Thyroid gland (tissue), 4 donors: ENCODE measurements at regions not wholly inside any gene's neighbourhood (a gene's known extent, or its start where the extent isn't known, plus 50 kb on each side); places are given as distances from the start of the nearest gene placed in this dataset.

Source experiments
- DNase-seq, 2 donors: peaks; one replicate each; pipeline ENCODE4 v3.0.0-alpha.2; 2019
- H3K27ac ChIP-seq, 3 donors: fragments of 200-600 bp; sonication (generic); 1 replicate in 2 of 3; 2 replicates in 1 of 3; pipeline ENCODE4 v1.5.1; 2016 to 2019; ENCODE audit warnings: mild to moderate bottlenecking in 1 of 3, moderate library complexity in 1 of 3
- H3K27me3 ChIP-seq: fragments of 200-600 bp; sonication (generic); one replicate; pipeline ENCODE4 v1.5.1; 2019
- H3K36me3 ChIP-seq, 2 donors: fragments of 200-600 bp; sonication (generic); one replicate each; pipeline ENCODE4 v1.5.1; 2016 to 2019
- H3K4me1 ChIP-seq, 2 donors: fragments of 200-600 bp; sonication (generic); one replicate each; pipeline ENCODE4 v1.5.1; 2017 to 2019
- H3K4me3 ChIP-seq, 3 donors: fragments of 200-600 bp; sonication (generic); replicated peaks in 1 of 3; 1 replicate in 2 of 3; 2 replicates in 1 of 3; pipeline ENCODE4 v1.5.1; 2016; ENCODE audit warnings: mild to moderate bottlenecking in 1 of 3
- H3K9me3 ChIP-seq: fragments of 200-600 bp; sonication (generic); one replicate; pipeline ENCODE4 v1.5.1; 2017
- POLR2A ChIP-seq, 2 donors: fragments of 450-650 bp; IDR thresholded peaks; one replicate each; pipeline ENCODE4 v1.6.1; 2017; ENCODE audit warnings: antibody characterized with exemption in 2 of 2, mild to moderate bottlenecking in 2 of 2, moderate library complexity in 1 of 2
- WGBS, 2 donors: methylation state at CpG; one replicate each; pipeline ENCODE4 v1.1.5; 2017; 5-methylcytosine and 5-hydroxymethylcytosine counted together
- intact Hi-C: fragments of 100-400 bp; cut with DNase I; formaldehyde crosslinking; loops from one replicate; pipeline ENCODE4 v1.15.1; 2023
- TF ChIP-seq, protein P1 (sequence below), 6 experiments: fragments of 200-600 bp in 3 of 6; fragments of 450-650 bp in 3 of 6; sonication (generic) in 3 of 6; IDR thresholded peaks; one replicate each; pipeline ENCODE4 v1.5.1; 2016 to 2019; ENCODE audit warnings: antibody characterized with exemption in 6 of 6, mild to moderate bottlenecking in 2 of 6, inconsistent platforms in 1 of 6, moderate library complexity in 1 of 6

DNA sequence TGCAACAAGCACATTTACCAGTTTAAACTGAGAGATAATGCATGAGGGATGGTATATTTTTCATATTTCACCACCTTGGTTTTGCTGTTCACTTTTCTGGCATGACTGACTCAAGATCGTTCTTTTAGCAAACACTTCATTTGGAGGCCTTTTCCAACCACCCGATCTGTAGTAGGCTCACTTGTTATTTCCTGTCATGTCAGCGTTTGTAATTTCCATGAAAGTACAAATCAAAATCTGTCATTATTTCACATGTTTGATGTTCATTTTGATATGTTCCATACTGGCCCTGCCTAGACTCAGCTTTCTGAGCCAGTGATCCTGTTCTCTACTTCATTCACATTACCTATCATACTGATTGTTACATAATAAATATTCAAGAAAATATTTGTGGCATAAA, 1888.3 kb upstream of the PCDH7 start:
- Histone ChIP-seq H3K4me3 (no peak overlapping the region), H3K9me3 (no peaks in the 10 kb centered on the region), H3K27ac (no peak overlapping the region), H3K4me1 (no peaks in the 10 kb centered on the region), H3K27me3 (no peaks in the 10 kb centered on the region), H3K36me3 (no peaks in the 10 kb centered on the region)
- TF ChIP-seq POLR2A (IDR thresholded peaks at IDR 0.05) = no peak
- TF ChIP-seq, protein P1, sequence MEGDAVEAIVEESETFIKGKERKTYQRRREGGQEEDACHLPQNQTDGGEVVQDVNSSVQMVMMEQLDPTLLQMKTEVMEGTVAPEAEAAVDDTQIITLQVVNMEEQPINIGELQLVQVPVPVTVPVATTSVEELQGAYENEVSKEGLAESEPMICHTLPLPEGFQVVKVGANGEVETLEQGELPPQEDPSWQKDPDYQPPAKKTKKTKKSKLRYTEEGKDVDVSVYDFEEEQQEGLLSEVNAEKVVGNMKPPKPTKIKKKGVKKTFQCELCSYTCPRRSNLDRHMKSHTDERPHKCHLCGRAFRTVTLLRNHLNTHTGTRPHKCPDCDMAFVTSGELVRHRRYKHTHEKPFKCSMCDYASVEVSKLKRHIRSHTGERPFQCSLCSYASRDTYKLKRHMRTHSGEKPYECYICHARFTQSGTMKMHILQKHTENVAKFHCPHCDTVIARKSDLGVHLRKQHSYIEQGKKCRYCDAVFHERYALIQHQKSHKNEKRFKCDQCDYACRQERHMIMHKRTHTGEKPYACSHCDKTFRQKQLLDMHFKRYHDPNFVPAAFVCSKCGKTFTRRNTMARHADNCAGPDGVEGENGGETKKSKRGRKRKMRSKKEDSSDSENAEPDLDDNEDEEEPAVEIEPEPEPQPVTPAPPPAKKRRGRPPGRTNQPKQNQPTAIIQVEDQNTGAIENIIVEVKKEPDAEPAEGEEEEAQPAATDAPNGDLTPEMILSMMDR (IDR thresholded peaks at IDR 0.05) = no peak
- intact Hi-C loops = no loop called here
- no peak for DNase-seq
- 66 to 71% methylated on average over 3 of the region's 3 CpGs for WGBS, 2 donors

DNA sequence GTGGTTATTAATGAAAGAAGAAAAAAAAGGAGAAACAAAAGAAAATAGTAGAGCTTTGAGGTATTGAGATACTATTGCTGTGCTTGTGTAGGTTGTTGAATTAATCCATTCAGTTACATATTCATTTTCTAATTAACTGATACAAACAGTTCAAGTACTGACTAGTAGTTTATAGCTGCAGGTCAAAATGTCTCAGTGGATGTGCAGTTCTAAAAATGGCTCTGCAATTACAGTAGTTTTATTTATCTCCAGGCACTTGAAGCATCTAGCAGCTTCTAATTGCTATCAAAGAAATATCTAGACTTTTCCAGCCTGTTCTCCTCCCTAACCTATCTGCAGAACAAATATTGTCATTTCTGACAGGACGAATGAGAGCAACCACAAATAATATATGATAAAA, 1887.7 kb upstream of the PCDH7 start:
- H3K36me3 ChIP-seq = no peaks in the 10 kb centered on the region
- H3K4me3 ChIP-seq = no peak overlapping the region
- intact Hi-C loops = no loop called here
- TF ChIP-seq, protein P1 (IDR thresholded peaks at IDR 0.05) = no peak
- no peak for TF ChIP-seq POLR2A (IDR thresholded peaks at IDR 0.05)
- DNase-seq = no peak
- H3K27me3 ChIP-seq = no peaks in the 10 kb centered on the region
- no peaks in the 10 kb centered on the region for H3K9me3 ChIP-seq
- 78 to 82% methylated on average over 1 of the region's 1 CpG for WGBS, 2 donors
- no peak overlapping the region for H3K27ac ChIP-seq
- H3K4me1 ChIP-seq = no peaks in the 10 kb centered on the region

DNA sequence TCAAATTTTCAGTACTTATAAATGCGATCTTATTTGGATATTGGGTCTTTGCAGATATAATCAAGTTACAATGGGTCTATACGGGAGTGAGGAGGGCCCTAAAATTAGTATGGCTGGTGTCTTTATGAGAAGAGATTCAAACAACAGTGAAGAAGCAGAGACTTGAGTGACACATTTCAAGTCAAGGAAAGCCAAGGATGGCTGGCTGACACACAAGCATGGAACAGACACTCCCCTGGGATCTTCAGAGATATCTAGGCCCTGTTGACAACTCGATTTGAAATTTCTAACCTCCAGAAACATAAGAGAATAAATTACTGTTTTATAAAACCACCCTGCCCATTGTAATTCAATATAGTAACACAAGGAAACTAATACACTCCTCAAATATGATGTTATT, 1886.0 kb upstream of the PCDH7 start:
- H3K4me3 ChIP-seq = no peak overlapping the region
- H3K27ac ChIP-seq = no peak overlapping the region
- 79 to 85% methylated on average over 3 of the region's 3 CpGs for WGBS, 2 donors
- TF ChIP-seq, protein P1 (IDR thresholded peaks at IDR 0.05) = no peak
- TF ChIP-seq POLR2A (IDR thresholded peaks at IDR 0.05) = no peak
- H3K27me3 ChIP-seq = no peaks in the 10 kb centered on the region
- intact Hi-C loops = no loop called here
- no peaks in the 10 kb centered on the region for H3K9me3 ChIP-seq
- H3K4me1 ChIP-seq = no peaks in the 10 kb centered on the region
- DNase-seq = no peak
- H3K36me3 ChIP-seq = no peaks in the 10 kb centered on the region

DNA sequence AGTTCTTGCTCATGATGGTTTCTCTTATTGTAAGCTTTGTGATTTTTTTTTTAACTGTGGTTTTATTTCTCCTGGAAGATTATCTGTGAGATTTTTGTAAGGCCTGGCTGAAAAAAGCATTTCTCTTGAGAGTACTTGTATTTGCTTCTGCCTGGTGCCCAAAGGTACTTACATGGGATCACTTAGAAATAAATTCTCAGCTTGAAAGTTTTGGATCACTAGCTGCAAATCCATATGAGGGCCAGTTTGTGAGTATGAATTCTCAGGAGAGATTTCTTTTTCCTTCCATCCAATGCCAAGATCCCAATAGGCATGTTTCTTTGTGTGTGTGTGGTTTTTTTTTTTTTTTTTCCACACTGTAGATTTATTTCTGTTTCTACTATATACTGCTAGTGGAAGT, 1884.7 kb upstream of the PCDH7 start:
- intact Hi-C loops = no loop called here
- no peak for DNase-seq
- Histone ChIP-seq H3K4me1 (no peaks in the 10 kb centered on the region), H3K27me3 (no peaks in the 10 kb centered on the region), H3K9me3 (no peaks in the 10 kb centered on the region), H3K27ac (no peak overlapping the region), H3K36me3 (no peaks in the 10 kb centered on the region), H3K4me3 (no peak overlapping the region)
- TF ChIP-seq, protein P1 (IDR thresholded peaks at IDR 0.05) = no peak
- TF ChIP-seq POLR2A (IDR thresholded peaks at IDR 0.05) = no peak

DNA sequence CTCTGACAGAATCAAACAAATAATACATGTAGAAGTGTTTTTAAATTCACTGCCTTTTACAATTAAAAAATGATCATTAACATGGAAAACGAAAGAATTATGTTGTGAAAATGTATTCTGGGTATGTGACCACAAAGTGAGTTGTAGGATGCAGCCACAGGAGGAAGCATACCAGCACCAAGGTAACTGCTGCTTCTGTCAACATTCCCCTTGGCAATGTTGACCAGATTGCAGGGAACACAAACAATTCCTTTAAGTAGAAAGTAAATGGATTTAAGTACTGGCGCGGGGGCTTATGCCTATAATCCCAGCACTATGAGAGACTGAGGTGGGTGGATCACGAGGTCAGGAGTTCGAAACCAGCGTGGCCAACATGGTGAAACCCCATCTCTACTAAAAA, 1877.9 kb upstream of the PCDH7 start:
- intact Hi-C loops = no loop called here
- H3K4me3 ChIP-seq = no peak overlapping the region
- no peaks in the 10 kb centered on the region for H3K36me3 ChIP-seq
- H3K27me3 ChIP-seq = no peaks in the 10 kb centered on the region
- no peaks in the 10 kb centered on the region for H3K9me3 ChIP-seq
- TF ChIP-seq, protein P1 (IDR thresholded peaks at IDR 0.05) = no peak
- TF ChIP-seq POLR2A (IDR thresholded peaks at IDR 0.05) = no peak
- DNase-seq = no peak
- WGBS, 2 donors = 61 to 62% methylated on average over 6 of the region's 6 CpGs
- H3K27ac ChIP-seq = no peak overlapping the region
- H3K4me1 ChIP-seq = no peaks in the 10 kb centered on the region
